WTC11 (cell line): ENCODE measurements at regions not wholly inside any gene's neighbourhood (a gene's known extent, or its start where the extent isn't known, plus 50 kb on each side); places are given as distances from the start of the nearest gene placed in this dataset.

Experiments
- ATAC-seq: fragments of 200-7000 bp; cut with Tn5 transposase; 2 replicates; pipeline ENCODE4 v1.10.0; 2021; ENCODE audit warnings: mild to moderate bottlenecking, moderate library complexity
- CTCF ChIA-PET: fragments of 300-600 bp; sonication (Branson Sonifier 250); formaldehyde crosslinking; loops from one replicate; lab custom pipeline; 2021; ENCODE audit warnings: antibody characterized with exemption; lab: Charles Lee
- POLR2A ChIA-PET: fragments of 350-600 bp; sonication (Branson Sonifier 250); formaldehyde crosslinking; loops from one replicate; lab custom pipeline; 2021; ENCODE audit warnings: antibody characterized with exemption; lab: Charles Lee
- DNase-seq: peaks from one replicate; pipeline ENCODE4 v3.0.0; 2021; ENCODE audit warnings: low spot score
- H3K27ac Mint-ChIP-seq: 2 replicates; pipeline ENCODE4 v1.8.0; 2021; ENCODE audit warnings: mixed read lengths
- H3K27me3 Mint-ChIP-seq: 2 replicates; pipeline ENCODE4 v1.8.0; 2021; ENCODE audit warnings: low read depth, mild to moderate bottlenecking, moderate library complexity, mixed read lengths
- H3K36me3 Mint-ChIP-seq: 2 replicates; pipeline ENCODE4 v1.8.0; 2021; ENCODE audit warnings: mixed read lengths
- H3K4me1 Mint-ChIP-seq: 2 replicates; pipeline ENCODE4 v1.8.0; 2022; ENCODE audit warnings: mixed read lengths
- H3K4me3 Mint-ChIP-seq: 2 replicates; pipeline ENCODE4 v1.8.0; 2021; ENCODE audit warnings: mild to moderate bottlenecking, moderate library complexity, mixed read lengths
- H3K9me3 Mint-ChIP-seq: 2 replicates; pipeline ENCODE4 v1.8.0; 2021; ENCODE audit warnings: mixed read lengths
- CREM ChIP-seq: sonication (generic); formaldehyde crosslinking; IDR thresholded peaks from 2 replicates; pipeline ENCODE4 v1.8.1; 2022; ENCODE audit warnings: mild to moderate bottlenecking, missing genetic modification reagents, moderate library complexity
- FOXK1 ChIP-seq: sonication (generic); formaldehyde crosslinking; IDR thresholded peaks from 2 replicates; pipeline ENCODE4 v1.8.0; 2022; ENCODE audit warnings: mild to moderate bottlenecking, moderate library complexity, missing genetic modification reagents
- FOXP1 ChIP-seq: sonication (generic); formaldehyde crosslinking; IDR thresholded peaks from 2 replicates; pipeline ENCODE4 v1.8.0; 2022; ENCODE audit warnings: missing genetic modification reagents, mild to moderate bottlenecking, moderate library complexity, borderline replicate concordance
- GTF2I ChIP-seq: fragments of 250-450 bp; sonication (Bioruptor Pico); conservative IDR thresholded peaks from 2 replicates; pipeline ENCODE4 v1.4.0; 2021; ENCODE audit warnings: mild to moderate bottlenecking
- NR3C1 ChIP-seq: sonication (generic); formaldehyde crosslinking; conservative IDR thresholded peaks from 2 replicates; pipeline ENCODE4 v1.8.1; 2023; ENCODE audit warnings: low read depth, mild to moderate bottlenecking, missing genetic modification reagents
- RELA ChIP-seq: sonication (generic); formaldehyde crosslinking; IDR thresholded peaks from 2 replicates; pipeline ENCODE4 v1.8.1; 2022; ENCODE audit warnings: missing genetic modification reagents, mild to moderate bottlenecking, borderline replicate concordance
- SMAD3 ChIP-seq: sonication (generic); formaldehyde crosslinking; IDR thresholded peaks from 2 replicates; pipeline ENCODE4 v1.8.0; 2022; ENCODE audit warnings: missing genetic modification reagents, mild to moderate bottlenecking, borderline replicate concordance
- SOX15 ChIP-seq: fragments of 250-450 bp; sonication (Bioruptor Pico); IDR thresholded peaks from 2 replicates; pipeline ENCODE4 v1.9.0; 2021; ENCODE audit warnings: mild to moderate bottlenecking
- TP53 ChIP-seq: sonication (generic); formaldehyde crosslinking; IDR thresholded peaks from 2 replicates; pipeline ENCODE4 v1.8.1; 2023; ENCODE audit warnings: mild to moderate bottlenecking, missing genetic modification reagents
- ZBTB21 ChIP-seq: sonication (generic); formaldehyde crosslinking; IDR thresholded peaks from 2 replicates; pipeline ENCODE4 v1.8.1; 2023; ENCODE audit warnings: mild to moderate bottlenecking, missing genetic modification reagents, borderline replicate concordance
- ZNF263 ChIP-seq: sonication (generic); formaldehyde crosslinking; IDR thresholded peaks from 2 replicates; pipeline ENCODE4 v1.8.1; 2022; ENCODE audit warnings: low read depth, mild to moderate bottlenecking, moderate library complexity, missing genetic modification reagents
- ZNF396 ChIP-seq: fragments of 250-450 bp; sonication (Bioruptor Pico); IDR thresholded peaks from 2 replicates; pipeline ENCODE4 v1.8.0; 2021; ENCODE audit warnings: mild to moderate bottlenecking, moderate library complexity, borderline replicate concordance
- ZNF416 ChIP-seq: fragments of 250-450 bp; sonication (Bioruptor Pico); IDR thresholded peaks from 2 replicates; pipeline ENCODE4 v1.9.0; 2021; ENCODE audit warnings: mild to moderate bottlenecking, inconsistent platforms
- TF ChIP-seq, protein P1 (sequence below): fragments of 200-600 bp; IDR thresholded peaks from 2 replicates; pipeline ENCODE4 v1.8.0; 2022; ENCODE audit warnings: antibody characterized with exemption
- TF ChIP-seq, protein P2 (sequence below): sonication (generic); formaldehyde crosslinking; IDR thresholded peaks from 2 replicates; pipeline ENCODE4 v1.8.0; 2022; ENCODE audit warnings: mild to moderate bottlenecking, missing genetic modification reagents
- TF ChIP-seq, protein P3 (sequence below): sonication (generic); formaldehyde crosslinking; conservative IDR thresholded peaks from 2 replicates; pipeline ENCODE4 v1.8.1; 2023; ENCODE audit warnings: mild to moderate bottlenecking, low read depth, missing genetic modification reagents, moderate library complexity
- TF ChIP-seq, protein P4 (sequence below): sonication (generic); formaldehyde crosslinking; IDR thresholded peaks from 2 replicates; pipeline ENCODE4 v1.8.1; 2022; ENCODE audit warnings: low read depth, mild to moderate bottlenecking, moderate library complexity, missing genetic modification reagents, borderline replicate concordance
- TF ChIP-seq, protein P5 (sequence below): sonication (generic); formaldehyde crosslinking; IDR thresholded peaks from 2 replicates; pipeline ENCODE4 v1.8.1; 2022; ENCODE audit warnings: low read depth, missing genetic modification reagents, borderline replicate concordance
- TF ChIP-seq, protein P6 (sequence below): fragments of 250-450 bp; sonication (Bioruptor Pico); IDR thresholded peaks from 2 replicates; pipeline ENCODE4 v1.9.0; 2021; ENCODE audit warnings: mild to moderate bottlenecking
- TF ChIP-seq, protein P7 (sequence below): fragments of 250-450 bp; sonication (Bioruptor Pico); IDR thresholded peaks from 2 replicates; pipeline ENCODE4 v1.9.0; 2021; ENCODE audit warnings: moderate library complexity, mild to moderate bottlenecking, inconsistent platforms, borderline replicate concordance
- TF ChIP-seq, protein P8 (sequence below): fragments of 250-450 bp; sonication (Bioruptor Pico); IDR thresholded peaks from 2 replicates; pipeline ENCODE4 v1.8.0; 2021; ENCODE audit warnings: mild to moderate bottlenecking

DNA sequence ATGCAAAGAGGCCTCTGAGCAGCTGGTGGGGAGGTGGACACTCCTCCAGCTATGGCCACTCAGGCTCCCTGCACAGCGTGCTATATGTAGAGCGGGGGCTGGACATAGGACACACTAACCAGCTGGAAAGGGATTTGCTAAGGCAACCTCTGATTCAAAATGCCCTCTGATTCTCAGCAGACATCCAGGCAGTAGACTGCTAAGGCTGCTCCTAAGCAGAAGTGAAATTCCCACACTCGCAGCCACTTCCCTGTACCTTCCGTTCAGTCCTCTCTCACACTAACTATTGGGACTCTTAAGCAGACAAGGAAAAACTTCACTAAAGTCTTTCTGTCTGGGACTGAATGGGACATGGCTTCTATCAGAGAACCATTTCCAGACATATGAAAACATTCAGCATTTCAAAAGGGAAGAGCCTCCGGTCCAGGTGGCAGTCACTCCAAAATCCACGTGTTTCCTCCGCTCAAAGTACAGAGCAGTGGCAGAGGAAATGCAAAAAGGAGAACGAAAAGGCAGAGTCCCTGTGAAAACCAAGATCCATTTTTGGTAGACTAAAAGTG is 265.8 kb downstream of the TTC32 start:
- Mint-ChIP-seq H3K4me3 (no peak overlapping the region), H3K36me3 (no peaks in the 10 kb centered on the region), H3K9me3 (no peaks in the 10 kb centered on the region), H3K27me3 (no peaks in the 10 kb centered on the region; the same call in 1 of the 2 replicates), H3K27ac (no peak overlapping the region), H3K4me1 (no peaks in the 10 kb centered on the region)
- TF ChIP-seq, protein P1, sequence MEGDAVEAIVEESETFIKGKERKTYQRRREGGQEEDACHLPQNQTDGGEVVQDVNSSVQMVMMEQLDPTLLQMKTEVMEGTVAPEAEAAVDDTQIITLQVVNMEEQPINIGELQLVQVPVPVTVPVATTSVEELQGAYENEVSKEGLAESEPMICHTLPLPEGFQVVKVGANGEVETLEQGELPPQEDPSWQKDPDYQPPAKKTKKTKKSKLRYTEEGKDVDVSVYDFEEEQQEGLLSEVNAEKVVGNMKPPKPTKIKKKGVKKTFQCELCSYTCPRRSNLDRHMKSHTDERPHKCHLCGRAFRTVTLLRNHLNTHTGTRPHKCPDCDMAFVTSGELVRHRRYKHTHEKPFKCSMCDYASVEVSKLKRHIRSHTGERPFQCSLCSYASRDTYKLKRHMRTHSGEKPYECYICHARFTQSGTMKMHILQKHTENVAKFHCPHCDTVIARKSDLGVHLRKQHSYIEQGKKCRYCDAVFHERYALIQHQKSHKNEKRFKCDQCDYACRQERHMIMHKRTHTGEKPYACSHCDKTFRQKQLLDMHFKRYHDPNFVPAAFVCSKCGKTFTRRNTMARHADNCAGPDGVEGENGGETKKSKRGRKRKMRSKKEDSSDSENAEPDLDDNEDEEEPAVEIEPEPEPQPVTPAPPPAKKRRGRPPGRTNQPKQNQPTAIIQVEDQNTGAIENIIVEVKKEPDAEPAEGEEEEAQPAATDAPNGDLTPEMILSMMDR = no peak
- TF ChIP-seq ZNF263 (no peak), FOXK1 (no peak), GTF2I (no peak), CREM (CRISPR knock-in tag) (no peak), RELA (CRISPR knock-in tag) (no peak), SMAD3 (CRISPR knock-in tag) (no peak), ZNF416 (CRISPR knock-in tag) (no peak), FOXP1 (CRISPR knock-in tag) (no peak), SOX15 (no peak), TP53 (CRISPR knock-in tag) (no peak), ZBTB21 (CRISPR knock-in tag) (no peak)
- TF ChIP-seq, protein P2, sequence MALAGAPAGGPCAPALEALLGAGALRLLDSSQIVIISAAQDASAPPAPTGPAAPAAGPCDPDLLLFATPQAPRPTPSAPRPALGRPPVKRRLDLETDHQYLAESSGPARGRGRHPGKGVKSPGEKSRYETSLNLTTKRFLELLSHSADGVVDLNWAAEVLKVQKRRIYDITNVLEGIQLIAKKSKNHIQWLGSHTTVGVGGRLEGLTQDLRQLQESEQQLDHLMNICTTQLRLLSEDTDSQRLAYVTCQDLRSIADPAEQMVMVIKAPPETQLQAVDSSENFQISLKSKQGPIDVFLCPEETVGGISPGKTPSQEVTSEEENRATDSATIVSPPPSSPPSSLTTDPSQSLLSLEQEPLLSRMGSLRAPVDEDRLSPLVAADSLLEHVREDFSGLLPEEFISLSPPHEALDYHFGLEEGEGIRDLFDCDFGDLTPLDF = no peak
- TF ChIP-seq, protein P3, sequence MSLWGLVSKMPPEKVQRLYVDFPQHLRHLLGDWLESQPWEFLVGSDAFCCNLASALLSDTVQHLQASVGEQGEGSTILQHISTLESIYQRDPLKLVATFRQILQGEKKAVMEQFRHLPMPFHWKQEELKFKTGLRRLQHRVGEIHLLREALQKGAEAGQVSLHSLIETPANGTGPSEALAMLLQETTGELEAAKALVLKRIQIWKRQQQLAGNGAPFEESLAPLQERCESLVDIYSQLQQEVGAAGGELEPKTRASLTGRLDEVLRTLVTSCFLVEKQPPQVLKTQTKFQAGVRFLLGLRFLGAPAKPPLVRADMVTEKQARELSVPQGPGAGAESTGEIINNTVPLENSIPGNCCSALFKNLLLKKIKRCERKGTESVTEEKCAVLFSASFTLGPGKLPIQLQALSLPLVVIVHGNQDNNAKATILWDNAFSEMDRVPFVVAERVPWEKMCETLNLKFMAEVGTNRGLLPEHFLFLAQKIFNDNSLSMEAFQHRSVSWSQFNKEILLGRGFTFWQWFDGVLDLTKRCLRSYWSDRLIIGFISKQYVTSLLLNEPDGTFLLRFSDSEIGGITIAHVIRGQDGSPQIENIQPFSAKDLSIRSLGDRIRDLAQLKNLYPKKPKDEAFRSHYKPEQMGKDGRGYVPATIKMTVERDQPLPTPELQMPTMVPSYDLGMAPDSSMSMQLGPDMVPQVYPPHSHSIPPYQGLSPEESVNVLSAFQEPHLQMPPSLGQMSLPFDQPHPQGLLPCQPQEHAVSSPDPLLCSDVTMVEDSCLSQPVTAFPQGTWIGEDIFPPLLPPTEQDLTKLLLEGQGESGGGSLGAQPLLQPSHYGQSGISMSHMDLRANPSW (CRISPR knock-in tag) = no peak
- TF ChIP-seq, protein P4, sequence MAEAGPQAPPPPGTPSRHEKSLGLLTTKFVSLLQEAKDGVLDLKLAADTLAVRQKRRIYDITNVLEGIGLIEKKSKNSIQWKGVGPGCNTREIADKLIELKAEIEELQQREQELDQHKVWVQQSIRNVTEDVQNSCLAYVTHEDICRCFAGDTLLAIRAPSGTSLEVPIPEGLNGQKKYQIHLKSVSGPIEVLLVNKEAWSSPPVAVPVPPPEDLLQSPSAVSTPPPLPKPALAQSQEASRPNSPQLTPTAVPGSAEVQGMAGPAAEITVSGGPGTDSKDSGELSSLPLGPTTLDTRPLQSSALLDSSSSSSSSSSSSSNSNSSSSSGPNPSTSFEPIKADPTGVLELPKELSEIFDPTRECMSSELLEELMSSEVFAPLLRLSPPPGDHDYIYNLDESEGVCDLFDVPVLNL (CRISPR knock-in tag) = no peak
- TF ChIP-seq, protein P5, sequence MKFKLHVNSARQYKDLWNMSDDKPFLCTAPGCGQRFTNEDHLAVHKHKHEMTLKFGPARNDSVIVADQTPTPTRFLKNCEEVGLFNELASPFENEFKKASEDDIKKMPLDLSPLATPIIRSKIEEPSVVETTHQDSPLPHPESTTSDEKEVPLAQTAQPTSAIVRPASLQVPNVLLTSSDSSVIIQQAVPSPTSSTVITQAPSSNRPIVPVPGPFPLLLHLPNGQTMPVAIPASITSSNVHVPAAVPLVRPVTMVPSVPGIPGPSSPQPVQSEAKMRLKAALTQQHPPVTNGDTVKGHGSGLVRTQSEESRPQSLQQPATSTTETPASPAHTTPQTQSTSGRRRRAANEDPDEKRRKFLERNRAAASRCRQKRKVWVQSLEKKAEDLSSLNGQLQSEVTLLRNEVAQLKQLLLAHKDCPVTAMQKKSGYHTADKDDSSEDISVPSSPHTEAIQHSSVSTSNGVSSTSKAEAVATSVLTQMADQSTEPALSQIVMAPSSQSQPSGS (CRISPR knock-in tag) = no peak
- TF ChIP-seq, protein P6, sequence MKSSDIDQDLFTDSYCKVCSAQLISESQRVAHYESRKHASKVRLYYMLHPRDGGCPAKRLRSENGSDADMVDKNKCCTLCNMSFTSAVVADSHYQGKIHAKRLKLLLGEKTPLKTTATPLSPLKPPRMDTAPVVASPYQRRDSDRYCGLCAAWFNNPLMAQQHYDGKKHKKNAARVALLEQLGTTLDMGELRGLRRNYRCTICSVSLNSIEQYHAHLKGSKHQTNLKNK (CRISPR knock-in tag) = no peak
- CTCF ChIA-PET = no interaction called here
- DNase-seq (no peak), ATAC-seq (no peak)
- POLR2A ChIA-PET = no interaction called here

DNA sequence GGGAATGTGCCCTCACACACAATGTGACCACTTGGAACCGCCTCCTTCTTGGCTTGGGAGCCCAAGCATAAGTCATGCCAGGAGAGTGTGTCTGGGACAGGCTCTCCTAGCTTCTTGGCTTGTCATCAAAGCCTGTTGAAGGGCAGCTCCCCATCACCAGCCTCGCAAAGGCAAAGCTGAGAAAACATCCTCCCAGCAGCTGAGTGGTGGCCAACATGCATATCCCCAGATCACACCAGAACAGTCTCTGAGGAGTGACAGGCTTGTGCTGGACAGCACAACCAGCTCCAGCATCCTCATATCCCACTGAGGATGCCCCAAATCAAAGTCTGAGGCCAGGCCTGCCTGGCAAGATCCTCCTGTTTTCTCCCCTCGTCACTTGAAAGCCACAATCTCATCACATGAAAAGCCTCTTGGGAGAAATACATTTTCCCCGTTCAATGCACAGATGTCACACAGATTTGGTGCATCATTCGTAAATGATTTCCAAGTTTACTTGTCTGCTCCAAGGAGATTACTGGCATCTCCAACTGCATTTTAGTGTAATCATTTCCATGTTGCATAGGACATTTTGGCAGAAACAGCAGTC is 269.3 kb downstream of the TTC32 start:
- no peaks in the 10 kb centered on the region for H3K36me3 Mint-ChIP-seq
- no peaks in the 10 kb centered on the region for H3K4me1 Mint-ChIP-seq
- no peaks in the 10 kb centered on the region for H3K27me3 Mint-ChIP-seq
- H3K27ac Mint-ChIP-seq = no peak overlapping the region
- no peak overlapping the region for H3K4me3 Mint-ChIP-seq
- peaks cover 5% of the 10 kb centered on the region for H3K9me3 Mint-ChIP-seq
- DNase-seq (no peak), ATAC-seq (no peak)
- ChIA-PET POLR2A (no interaction called here), CTCF (no interaction called here)
- TF ChIP-seq, protein P7, sequence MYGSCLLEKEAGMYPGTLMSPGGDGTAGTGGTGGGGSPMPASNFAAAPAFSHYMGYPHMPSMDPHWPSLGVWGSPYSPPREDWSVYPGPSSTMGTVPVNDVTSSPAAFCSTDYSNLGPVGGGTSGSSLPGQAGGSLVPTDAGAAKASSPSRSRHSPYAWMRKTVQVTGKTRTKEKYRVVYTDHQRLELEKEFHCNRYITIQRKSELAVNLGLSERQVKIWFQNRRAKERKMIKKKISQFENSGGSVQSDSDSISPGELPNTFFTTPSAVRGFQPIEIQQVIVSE (CRISPR knock-in tag) = no peak
- TF ChIP-seq ZNF396 (CRISPR knock-in tag) = no peak
- TF ChIP-seq, protein P4 (CRISPR knock-in tag) = no peak
- TF ChIP-seq FOXP1 (CRISPR knock-in tag) = no peak
- TF ChIP-seq NR3C1 (CRISPR knock-in tag) = no peak
- TF ChIP-seq, protein P8, sequence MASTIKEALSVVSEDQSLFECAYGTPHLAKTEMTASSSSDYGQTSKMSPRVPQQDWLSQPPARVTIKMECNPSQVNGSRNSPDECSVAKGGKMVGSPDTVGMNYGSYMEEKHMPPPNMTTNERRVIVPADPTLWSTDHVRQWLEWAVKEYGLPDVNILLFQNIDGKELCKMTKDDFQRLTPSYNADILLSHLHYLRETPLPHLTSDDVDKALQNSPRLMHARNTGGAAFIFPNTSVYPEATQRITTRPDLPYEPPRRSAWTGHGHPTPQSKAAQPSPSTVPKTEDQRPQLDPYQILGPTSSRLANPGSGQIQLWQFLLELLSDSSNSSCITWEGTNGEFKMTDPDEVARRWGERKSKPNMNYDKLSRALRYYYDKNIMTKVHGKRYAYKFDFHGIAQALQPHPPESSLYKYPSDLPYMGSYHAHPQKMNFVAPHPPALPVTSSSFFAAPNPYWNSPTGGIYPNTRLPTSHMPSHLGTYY (CRISPR knock-in tag) = no peak
